Cardiac muscle cell (in vitro differentiated cells and primary cell): ENCODE measurements at regions not wholly inside any gene's neighbourhood (a gene's known extent, or its start where the extent isn't known, plus 50 kb on each side); places are given as distances from the start of the nearest gene placed in this dataset.
A peak's percentile ranks its signal among the peaks of the same experiment; 100 is the strongest.

Experiments
- DNase-seq, 2 donors: peaks; one replicate each; pipeline versions ENCODE4 v3.0.0 to v3.0.0-alpha.2; 2010 to 2017; ENCODE audit warnings: low read depth in 1 of 2, low spot score in 1 of 2
- H3K27ac ChIP-seq: fragments of 200-600 bp; sonication (generic); 2 replicates; pipeline ENCODE4 v1.5.1; 2016
- H3K27me3 ChIP-seq: fragments of 200-600 bp; sonication (generic); 2 replicates; pipeline ENCODE4 v1.6.0; 2016; ENCODE audit warnings: control low read depth
- H3K36me3 ChIP-seq: fragments of 200-600 bp; sonication (generic); 2 replicates; pipeline ENCODE4 v1.5.1; 2016; ENCODE audit warnings: control low read depth
- H3K4me1 ChIP-seq: fragments of 200-600 bp; sonication (generic); 2 replicates; pipeline ENCODE4 v1.8.1; 2017; ENCODE audit warnings: low read depth, mild to moderate bottlenecking, mixed run types
- H3K4me3 ChIP-seq: fragments of 200-600 bp; sonication (generic); 2 replicates; pipeline ENCODE4 v1.5.1; 2016; ENCODE audit warnings: mild to moderate bottlenecking
- H3K9me3 ChIP-seq: fragments of 200-600 bp; sonication (generic); 2 replicates; pipeline ENCODE4 v1.5.1; 2017; ENCODE audit warnings: low read depth, mild to moderate bottlenecking, control low read depth
- TF ChIP-seq, protein P1 (sequence below): IDR thresholded peaks from 2 replicates; pipeline ENCODE4 v1.5.1; 2012; ENCODE audit warnings: low read depth, mild to moderate bottlenecking, low read length

DNA sequence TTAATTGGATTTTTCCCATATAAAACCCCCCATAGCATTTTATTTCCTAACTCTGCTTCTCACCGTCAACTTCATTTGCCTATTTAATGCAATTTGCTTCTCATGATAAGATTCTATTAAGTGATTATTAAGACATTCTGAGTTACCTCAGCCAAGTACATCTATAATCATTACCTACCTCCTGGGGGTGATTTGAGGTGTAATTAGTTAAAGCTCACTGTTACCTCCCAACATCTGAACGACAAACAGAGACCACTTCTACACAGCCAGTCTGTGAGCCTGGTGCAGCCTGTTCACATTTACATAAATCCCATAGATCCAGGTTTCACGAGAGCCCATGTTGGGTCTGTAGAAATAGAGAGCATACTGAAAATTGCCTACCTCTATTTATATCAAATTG, 65.7 kb upstream of the SSX2IP start:
- no peaks in the 10 kb centered on the region for H3K27me3 ChIP-seq
- TF ChIP-seq, protein P1, sequence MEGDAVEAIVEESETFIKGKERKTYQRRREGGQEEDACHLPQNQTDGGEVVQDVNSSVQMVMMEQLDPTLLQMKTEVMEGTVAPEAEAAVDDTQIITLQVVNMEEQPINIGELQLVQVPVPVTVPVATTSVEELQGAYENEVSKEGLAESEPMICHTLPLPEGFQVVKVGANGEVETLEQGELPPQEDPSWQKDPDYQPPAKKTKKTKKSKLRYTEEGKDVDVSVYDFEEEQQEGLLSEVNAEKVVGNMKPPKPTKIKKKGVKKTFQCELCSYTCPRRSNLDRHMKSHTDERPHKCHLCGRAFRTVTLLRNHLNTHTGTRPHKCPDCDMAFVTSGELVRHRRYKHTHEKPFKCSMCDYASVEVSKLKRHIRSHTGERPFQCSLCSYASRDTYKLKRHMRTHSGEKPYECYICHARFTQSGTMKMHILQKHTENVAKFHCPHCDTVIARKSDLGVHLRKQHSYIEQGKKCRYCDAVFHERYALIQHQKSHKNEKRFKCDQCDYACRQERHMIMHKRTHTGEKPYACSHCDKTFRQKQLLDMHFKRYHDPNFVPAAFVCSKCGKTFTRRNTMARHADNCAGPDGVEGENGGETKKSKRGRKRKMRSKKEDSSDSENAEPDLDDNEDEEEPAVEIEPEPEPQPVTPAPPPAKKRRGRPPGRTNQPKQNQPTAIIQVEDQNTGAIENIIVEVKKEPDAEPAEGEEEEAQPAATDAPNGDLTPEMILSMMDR, result no peak
- no peak for DNase-seq
- H3K4me1 ChIP-seq, result peaks cover 26% of the 10 kb centered on the region
- no peaks in the 10 kb centered on the region for H3K9me3 ChIP-seq
- no peak overlapping the region for H3K27ac ChIP-seq
- no peaks in the 10 kb centered on the region for H3K36me3 ChIP-seq
- no peak overlapping the region for H3K4me3 ChIP-seq

DNA sequence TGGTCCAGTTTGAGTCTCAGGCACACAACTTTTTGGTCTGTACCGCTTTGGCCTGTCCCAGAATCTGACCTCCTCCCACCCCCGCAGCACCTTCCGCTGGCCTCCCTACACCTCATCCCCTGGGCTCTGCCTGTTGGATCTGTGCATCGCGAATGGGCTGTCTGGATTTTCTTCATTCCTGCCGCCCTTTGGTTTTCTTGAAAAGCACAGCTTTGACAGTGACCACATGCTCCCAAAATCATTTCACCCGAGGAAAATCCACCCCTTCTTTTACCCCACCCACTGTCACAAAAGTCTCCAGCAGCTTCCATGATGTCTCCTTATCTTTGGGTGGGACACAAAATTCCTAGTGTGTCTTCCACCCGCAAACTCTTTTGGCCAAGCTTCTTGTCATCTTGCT, 65.0 kb upstream of the SSX2IP start:
- Histone ChIP-seq H3K36me3 (no peaks in the 10 kb centered on the region), H3K4me3 (no peak overlapping the region), H3K27ac (no peak overlapping the region), H3K4me1 (peaks cover 26% of the 10 kb centered on the region), H3K9me3 (no peaks in the 10 kb centered on the region), H3K27me3 (no peaks in the 10 kb centered on the region)
- DNase-seq, result no peak
- TF ChIP-seq, protein P1, result no peak

DNA sequence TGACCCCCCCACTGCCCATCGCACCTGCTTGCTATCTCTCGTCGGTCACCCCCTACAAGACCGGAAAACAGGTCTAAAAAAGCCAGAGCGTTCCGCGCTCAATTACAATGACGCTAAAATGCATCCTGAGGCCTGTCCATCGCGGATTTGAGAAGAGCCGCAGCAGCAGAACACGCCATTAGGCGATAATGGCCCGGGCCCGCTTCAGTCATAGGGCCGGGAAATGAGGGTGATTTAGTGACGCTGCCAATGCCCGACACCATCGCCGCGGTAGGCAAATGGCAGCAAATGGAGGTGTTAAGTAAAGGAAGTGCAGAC, 64.1 kb upstream of the SSX2IP start:
- H3K27ac ChIP-seq, result no peak overlapping the region
- H3K9me3 ChIP-seq, result no peaks in the 10 kb centered on the region
- TF ChIP-seq, protein P1, result no peak

DNA sequence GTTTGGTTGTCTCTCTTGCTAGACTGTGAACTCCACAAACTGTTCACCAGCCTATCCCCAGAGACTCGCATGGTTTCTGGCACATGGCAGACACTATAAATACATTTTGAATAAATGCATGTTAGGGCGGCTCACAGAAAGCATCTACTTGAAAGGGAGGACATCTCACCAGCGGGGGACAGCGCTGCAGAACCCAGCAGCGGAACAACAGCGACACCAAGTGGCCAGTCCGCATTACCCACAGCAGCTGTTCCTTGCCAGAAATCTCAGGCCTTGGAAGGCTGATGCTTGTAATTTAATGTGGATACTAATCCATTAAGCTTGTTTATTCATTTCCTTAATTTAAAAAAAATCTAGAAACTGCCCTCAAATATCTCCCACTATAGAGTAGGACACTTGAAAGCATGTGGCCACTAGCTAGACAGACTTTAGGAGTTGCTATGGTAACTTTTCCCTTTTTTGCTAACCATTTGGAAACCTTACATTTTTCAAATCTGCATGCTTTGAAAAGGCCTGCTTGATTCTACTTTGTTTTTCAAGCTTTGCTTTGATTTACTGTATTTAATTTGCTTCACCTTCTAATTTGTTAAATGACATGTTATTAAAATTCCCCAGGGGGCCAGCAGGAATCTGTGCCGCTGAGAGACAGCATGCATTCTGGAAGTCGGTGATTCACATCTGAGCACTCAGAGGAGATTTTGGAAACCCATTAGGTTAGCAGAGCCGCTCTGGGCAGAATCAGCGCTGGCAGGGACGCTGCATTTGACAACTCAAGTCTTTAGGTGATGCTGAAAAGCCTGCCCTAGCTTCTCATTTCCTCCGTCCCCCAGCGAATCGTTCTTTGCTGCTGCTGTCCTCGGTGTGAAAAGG, 63.5 kb upstream of the SSX2IP start:
- Histone ChIP-seq H3K9me3 (no peaks in the 10 kb centered on the region), H3K27ac (no peak overlapping the region), H3K4me1 (peaks cover 19% of the 10 kb centered on the region), H3K36me3 (no peaks in the 10 kb centered on the region), H3K27me3 (no peaks in the 10 kb centered on the region), H3K4me3 (no peak overlapping the region)
- TF ChIP-seq, protein P1, result peak; percentile 97
- DNase-seq, result peak; percentile 78 to 84

More for the DNA sequence above, 64.1 kb upstream of the SSX2IP start:
- Histone ChIP-seq H3K4me1 (peaks cover 23% of the 10 kb centered on the region), H3K36me3 (no peaks in the 10 kb centered on the region), H3K4me3 (no peak overlapping the region), H3K27me3 (no peaks in the 10 kb centered on the region)
- DNase-seq, result no peak

GRCh38 chr1:84750110-84750730, 60.0 kb upstream of the SSX2IP start:
- no peak for DNase-seq
- Histone ChIP-seq H3K36me3 (no peaks in the 10 kb centered on the region), H3K27ac (no peak overlapping the region), H3K4me1 (no peaks in the 10 kb centered on the region), H3K27me3 (no peaks in the 10 kb centered on the region), H3K4me3 (no peak overlapping the region), H3K9me3 (no peaks in the 10 kb centered on the region)
- TF ChIP-seq, protein P1, result no peak
